PFSK-1 (cell line): ENCODE measurements at regions not wholly inside any gene's neighbourhood (a gene's known extent, or its start where the extent isn't known, plus 50 kb on each side); places are given as distances from the start of the nearest gene placed in this dataset.

Experiments
- POLR2AphosphoS5 ChIP-seq: IDR thresholded peaks from 2 replicates; pipeline ENCODE4 v1.6.1; 2012; ENCODE audit warnings: low read depth, mild to moderate bottlenecking, control low read depth, low read length, moderate library complexity
- TF ChIP-seq, protein P1 (sequence below), 2 experiments: IDR thresholded peaks; 2 replicates each; pipeline versions ENCODE4 v1.6.1 to v1.8.0; 2011 to 2012; ENCODE audit warnings: low read depth in 2 of 2, low read length in 2 of 2, control low read depth in 1 of 2, inconsistent platforms in 1 of 2, mild to moderate bottlenecking in 1 of 2, moderate library complexity in 1 of 2; ENCODE audit not compliant: insufficient read depth in 1 of 2

DNA sequence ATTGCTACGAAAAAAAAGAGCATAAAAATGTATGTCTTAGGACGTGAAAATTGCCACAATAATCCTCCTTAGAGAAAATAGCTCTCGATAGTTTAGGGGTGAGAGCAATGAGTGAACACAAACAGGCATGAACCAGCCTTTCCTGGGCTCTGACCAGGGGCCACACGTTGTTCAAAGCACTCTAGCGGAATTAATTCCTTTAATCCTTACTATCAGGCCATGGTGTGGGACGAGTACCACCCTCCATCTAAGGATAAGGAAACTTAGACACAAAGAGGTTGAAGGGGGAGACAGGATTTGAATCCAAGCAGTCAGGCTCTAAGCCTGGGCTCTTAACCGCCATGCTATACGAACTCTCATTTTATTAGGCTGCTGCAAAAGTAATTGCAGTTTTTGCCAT is 81.9 kb upstream of the CACNA2D3 start:
- TF ChIP-seq, protein P1, sequence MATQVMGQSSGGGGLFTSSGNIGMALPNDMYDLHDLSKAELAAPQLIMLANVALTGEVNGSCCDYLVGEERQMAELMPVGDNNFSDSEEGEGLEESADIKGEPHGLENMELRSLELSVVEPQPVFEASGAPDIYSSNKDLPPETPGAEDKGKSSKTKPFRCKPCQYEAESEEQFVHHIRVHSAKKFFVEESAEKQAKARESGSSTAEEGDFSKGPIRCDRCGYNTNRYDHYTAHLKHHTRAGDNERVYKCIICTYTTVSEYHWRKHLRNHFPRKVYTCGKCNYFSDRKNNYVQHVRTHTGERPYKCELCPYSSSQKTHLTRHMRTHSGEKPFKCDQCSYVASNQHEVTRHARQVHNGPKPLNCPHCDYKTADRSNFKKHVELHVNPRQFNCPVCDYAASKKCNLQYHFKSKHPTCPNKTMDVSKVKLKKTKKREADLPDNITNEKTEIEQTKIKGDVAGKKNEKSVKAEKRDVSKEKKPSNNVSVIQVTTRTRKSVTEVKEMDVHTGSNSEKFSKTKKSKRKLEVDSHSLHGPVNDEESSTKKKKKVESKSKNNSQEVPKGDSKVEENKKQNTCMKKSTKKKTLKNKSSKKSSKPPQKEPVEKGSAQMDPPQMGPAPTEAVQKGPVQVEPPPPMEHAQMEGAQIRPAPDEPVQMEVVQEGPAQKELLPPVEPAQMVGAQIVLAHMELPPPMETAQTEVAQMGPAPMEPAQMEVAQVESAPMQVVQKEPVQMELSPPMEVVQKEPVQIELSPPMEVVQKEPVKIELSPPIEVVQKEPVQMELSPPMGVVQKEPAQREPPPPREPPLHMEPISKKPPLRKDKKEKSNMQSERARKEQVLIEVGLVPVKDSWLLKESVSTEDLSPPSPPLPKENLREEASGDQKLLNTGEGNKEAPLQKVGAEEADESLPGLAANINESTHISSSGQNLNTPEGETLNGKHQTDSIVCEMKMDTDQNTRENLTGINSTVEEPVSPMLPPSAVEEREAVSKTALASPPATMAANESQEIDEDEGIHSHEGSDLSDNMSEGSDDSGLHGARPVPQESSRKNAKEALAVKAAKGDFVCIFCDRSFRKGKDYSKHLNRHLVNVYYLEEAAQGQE (IDR thresholded peaks at IDR 0.05; ENCODE audit: insufficient read depth in 1 of 2, low read depth in 2 of 2, low read length in 2 of 2): no peak
- no peak for TF ChIP-seq POLR2AphosphoS5
